Right hindlimb (tissue), 1 donor: ENCODE measurements at regions not wholly inside any gene's neighbourhood (a gene's known extent, or its start where the extent isn't known, plus 50 kb on each side); places are given as distances from the start of the nearest gene placed in this dataset.
"Not testable (repeated sequence)": the region's sequence is repeated elsewhere in the genome, so short reads cannot be mapped to it uniquely, and the experiment has no call there.

Experiments
- DNase-seq: peaks from one replicate; pipeline ENCODE4 v3.0.0-alpha.2; 2018

GRCh38 chr10:94232711-94233383 lies 129.9 kb downstream of the NOC3L start:
- DNase-seq, result no peak

GRCh38 chr10:94235461-94235860 lies 127.3 kb downstream of the NOC3L start:
- DNase-seq, result no peak

- no peak for DNase-seq
Observed at GRCh38 chr10:94238006-94238617, 124.6 kb downstream of the NOC3L start.

DNA sequence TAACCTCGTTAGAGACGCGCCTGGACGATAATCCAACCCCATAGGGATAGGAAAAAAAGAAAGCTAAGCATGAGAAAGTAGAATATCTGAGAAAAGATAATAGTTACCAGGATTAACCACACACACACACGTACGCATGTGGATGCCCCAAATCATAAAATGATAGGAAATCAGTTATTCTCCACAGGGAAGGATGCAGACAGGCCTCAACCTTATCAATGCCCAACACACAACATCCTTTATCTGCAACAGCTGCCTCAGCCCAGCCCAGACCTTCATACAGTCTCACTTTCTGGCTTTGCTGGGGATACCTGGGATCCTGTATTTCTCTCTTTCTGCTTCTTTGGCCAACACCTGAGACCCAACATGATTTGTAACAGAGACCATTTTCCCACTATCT lies 123.0 kb downstream of the NOC3L start:
- no peak for DNase-seq

GRCh38 chr10:94240491-94240890 lies 122.2 kb downstream of the NOC3L start:
- no peak for DNase-seq

- DNase-seq, result no peak
Observed at GRCh38 chr10:94240901-94241300, 121.8 kb downstream of the NOC3L start.

DNA sequence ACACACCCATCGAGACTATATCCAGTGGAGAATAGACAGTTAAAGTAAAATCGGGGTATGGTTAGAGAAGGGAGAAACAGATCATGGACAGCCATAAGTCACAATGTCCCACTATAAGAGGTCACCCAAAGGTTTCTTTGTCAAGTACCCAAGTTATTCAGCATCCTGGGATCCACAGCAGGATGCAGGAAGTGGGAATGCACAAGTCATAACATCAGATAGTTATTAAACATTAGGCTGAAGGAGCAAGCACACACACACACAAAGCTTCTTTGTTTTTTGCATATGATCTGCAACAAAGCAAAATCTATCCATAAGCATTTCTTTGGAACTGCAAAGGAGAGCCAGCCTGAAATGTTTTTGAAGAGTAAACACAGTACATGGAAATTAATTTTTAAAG lies 111.6 kb downstream of the NOC3L start:
- DNase-seq, result no peak

GRCh38 chr10:94251568-94251967 lies 111.2 kb downstream of the NOC3L start:
- no peak for DNase-seq

DNA sequence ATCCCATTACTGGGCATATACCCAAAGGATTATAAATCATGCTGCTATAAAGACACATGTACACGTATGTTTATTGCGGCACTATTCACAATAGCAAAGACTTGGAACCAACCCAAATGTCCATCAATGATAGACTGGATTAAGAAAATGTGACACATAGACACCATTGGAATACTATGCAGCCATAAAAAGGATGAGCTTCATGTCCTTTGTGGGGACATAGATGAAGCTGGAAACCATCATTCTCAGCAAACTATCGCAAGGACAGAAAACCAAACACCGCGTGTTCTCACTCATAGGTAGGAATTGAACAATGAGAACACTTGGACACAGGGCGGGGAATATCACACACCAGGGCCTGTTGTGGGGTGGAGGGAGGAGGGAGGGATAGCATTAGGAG lies 105.3 kb downstream of the NOC3L start:
- not testable (repeated sequence) for DNase-seq

DNA sequence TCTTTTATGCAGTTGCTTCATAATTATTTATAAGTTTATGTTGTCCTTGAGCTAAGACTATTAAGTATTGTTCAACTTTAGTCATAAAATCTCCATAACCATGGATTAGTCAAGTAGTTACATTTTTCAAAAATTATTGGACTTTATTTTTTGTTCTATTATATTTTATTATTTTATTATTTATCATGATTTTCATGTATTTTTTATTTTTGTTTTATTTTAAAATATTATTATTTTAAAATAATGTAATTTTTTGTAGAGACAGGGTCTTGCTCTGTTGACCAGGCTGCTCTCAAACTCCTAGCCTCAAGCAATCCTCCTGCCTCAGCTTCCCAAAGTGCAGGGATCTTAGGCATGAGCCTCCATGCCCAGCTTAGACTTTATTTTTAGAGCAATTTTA lies 102.3 kb downstream of the NOC3L start:
- DNase-seq, result no peak

DNA sequence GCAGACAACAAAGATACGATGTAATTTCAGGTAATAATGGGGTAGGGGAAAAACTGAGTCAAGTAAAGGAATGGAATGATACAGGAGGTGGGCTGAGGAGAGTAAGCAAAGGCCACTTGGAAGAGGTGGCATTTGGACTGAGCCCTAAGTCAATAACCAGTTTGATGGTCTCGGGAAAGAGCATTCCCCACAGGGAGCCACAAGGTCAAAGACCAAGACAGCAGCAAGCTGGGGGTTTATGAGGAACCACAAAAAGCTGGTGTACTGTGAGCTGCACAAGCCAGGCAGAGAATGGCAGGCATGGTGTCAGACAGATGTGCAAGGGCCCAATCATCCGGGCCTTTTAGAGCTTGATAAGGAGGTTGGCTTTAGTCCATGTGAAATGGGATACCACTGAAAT lies 98.7 kb downstream of the NOC3L start:
- DNase-seq, result no peak

- DNase-seq, result no peak
Observed at GRCh38 chr10:94266091-94266490, 96.6 kb downstream of the NOC3L start.

- no peak for DNase-seq
Observed at GRCh38 chr10:94268652-94269051, 94.1 kb downstream of the NOC3L start.

DNA sequence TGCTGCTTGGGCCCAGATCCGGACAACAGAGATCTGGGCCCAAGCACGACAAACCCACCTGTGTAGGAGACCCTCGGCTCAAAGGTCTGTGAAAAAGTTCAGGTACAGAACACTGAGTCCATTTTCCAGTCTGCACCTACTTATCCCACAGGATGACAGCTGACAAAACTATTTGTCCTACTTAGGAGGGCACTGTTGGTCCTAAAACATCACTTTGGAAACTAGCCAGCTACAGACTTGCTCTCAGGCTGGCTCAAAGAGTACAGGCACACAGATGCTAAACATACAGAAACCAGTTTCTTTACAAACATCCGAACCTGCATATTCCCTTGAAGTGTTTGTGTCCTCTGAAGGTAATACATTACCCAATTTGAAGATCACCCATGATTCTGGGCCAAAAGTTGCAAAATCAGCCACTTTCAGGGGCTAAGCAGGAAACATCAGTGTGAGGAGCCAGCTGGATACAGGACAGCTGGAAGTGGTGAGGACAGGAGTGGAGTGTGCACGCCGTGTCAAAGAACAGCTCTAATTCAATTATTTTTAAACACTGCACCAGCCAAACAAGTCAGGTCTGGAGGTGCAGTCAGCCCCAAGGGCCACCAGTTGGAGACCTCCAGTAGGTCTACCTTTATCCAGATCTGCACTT lies 88.5 kb downstream of the NOC3L start:
- DNase-seq, result peak; percentile 60

DNA sequence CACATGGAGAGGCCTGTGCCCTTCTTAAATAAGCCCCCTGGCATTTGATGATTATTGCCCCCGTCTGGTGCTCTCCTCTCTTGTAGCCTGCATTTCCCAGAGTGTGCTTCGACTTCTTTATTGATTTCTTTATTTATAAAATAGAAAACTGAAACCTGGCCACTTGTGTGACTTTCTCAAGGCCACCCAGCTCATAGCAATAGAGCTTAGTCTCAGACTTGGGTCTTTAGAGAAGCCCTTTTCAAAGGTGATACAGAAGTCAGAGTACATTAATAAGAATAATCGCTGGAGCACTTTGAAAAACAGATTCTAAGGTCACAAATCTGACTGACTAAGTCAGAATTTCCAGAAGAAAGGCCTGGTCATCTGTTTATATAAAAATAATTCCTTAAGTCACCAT lies 86.6 kb downstream of the NOC3L start:
- no peak for DNase-seq

- no peak for DNase-seq
Observed at GRCh38 chr10:94277450-94277849, 85.3 kb downstream of the NOC3L start.

- DNase-seq, result no peak
Observed at GRCh38 chr10:94279835-94280709, 82.7 kb downstream of the NOC3L start.

DNA sequence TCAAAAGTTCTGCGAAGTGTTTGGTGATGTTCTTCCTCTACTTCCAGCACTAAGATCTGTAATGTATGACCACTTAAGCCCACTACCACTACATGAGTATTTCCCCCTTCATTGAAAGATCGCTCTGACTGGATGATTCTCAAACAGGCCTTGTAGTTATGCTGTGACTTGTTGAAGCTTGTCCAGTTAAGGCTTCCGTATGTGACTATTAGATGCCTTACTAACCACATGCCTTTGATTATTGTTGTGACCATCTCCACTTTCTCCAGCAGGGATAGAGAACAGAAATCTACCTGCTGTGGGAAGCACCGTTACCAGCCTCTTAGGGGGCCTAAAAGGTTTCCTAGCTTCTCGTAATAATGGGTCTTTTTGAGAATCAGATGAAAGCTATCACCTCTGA lies 81.1 kb downstream of the NOC3L start:
- no peak for DNase-seq

DNA sequence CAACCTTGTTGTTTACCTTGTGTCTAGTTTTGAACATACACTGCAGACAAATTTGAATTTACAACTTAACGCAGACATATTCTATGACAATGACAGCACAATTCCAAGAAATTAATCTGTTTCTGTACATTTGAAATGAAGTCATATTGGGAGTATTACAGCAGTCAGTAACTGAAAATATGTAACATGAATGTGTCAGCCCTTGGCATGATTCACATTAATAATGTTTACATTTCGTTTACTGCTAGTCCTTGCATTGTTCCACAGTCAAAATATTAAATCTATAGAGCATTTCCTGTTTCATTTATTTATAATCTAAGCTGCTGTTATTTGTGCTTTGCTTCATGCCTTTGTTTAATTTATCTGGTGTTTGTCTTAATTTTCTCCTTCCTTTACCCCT lies 80.4 kb downstream of the NOC3L start:
- no peak for DNase-seq
